ENCODE measurements at regions not wholly inside any gene's neighbourhood (a gene's known extent, or its start where the extent isn't known, plus 50 kb on each side); places are given as distances from the start of the nearest gene placed in this dataset.

DNA sequence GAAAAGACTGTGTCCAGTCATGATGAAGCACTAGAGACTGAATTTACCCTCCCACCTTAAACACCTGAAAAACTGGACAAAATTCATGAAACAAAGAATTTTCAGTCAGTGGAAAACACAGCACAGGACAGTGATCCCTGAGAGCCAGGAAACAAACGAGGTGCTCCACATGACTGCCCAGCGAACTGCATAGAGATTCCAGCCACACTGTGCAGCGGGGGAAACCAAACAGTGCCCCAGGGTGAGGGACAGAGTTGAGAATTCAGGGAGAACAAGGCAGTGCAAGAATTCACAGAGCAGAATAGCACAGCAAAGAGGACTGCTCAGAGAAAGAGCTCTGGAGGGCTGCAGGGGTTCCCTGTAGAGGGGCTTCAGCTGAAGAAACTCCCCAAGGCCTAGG lies 55.5 kb upstream of the SEC24B start (continued):
- no peak for TF ChIP-seq POLR2AphosphoS5 (IDR thresholded peaks at IDR 0.05; ENCODE audit: low read depth, low read length)
- TF ChIP-seq ASH2L (IDR thresholded peaks at IDR 0.05; ENCODE audit: low read length): no peak
- TF ChIP-seq, protein P1, sequence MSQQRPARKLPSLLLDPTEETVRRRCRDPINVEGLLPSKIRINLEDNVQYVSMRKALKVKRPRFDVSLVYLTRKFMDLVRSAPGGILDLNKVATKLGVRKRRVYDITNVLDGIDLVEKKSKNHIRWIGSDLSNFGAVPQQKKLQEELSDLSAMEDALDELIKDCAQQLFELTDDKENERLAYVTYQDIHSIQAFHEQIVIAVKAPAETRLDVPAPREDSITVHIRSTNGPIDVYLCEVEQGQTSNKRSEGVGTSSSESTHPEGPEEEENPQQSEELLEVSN (IDR thresholded peaks at IDR 0.05): no peak
- no peak for TF ChIP-seq RAD21 (IDR thresholded peaks at IDR 0.05 in 1 of 2, conservative IDR thresholded peaks at IDR 0.05 in 1 of 2; ENCODE audit: low read depth in 2 of 2, low read length in 2 of 2)
